ENCODE measurements at regions not wholly inside any gene's neighbourhood (a gene's known extent, or its start where the extent isn't known, plus 50 kb on each side); places are given as distances from the start of the nearest gene placed in this dataset.

- no peak for ATAC-seq
- TF ChIP-seq BACH2 (CRISPR knock-in tag; IDR thresholded peaks at IDR 0.05; ENCODE audit: borderline replicate concordance) (no peak), ARNTL (CRISPR knock-in tag; IDR thresholded peaks at IDR 0.05; ENCODE audit: borderline replicate concordance, low read depth) (no peak), CSDC2 (CRISPR knock-in tag; IDR thresholded peaks at IDR 0.05) (no peak), ZNF565 (CRISPR knock-in tag; conservative IDR thresholded peaks at IDR 0.05; ENCODE audit: low read depth) (no peak), OSR1 (CRISPR knock-in tag; IDR thresholded peaks at IDR 0.05) (no peak), ZNF70 (CRISPR knock-in tag; IDR thresholded peaks at IDR 0.05) (no peak), ISL1 (CRISPR knock-in tag; IDR thresholded peaks at IDR 0.05) (0 out of 2 replicates have a peak, but pooled peaks have one; percentile 21), PPARA (CRISPR knock-in tag; IDR thresholded peaks at IDR 0.05; ENCODE audit: borderline replicate concordance) (no peak)
Observed at GRCh38 chr4:125693228-125693627, 378.5 kb downstream of the FAT4 start.

- no peak for TF ChIP-seq TCF4 (CRISPR knock-in tag; IDR thresholded peaks at IDR 0.05; ENCODE audit: borderline replicate concordance)
- TF ChIP-seq ZNF70 (CRISPR knock-in tag; IDR thresholded peaks at IDR 0.05), result no peak
- TF ChIP-seq CSRNP3 (CRISPR knock-in tag; IDR thresholded peaks at IDR 0.05), result no peak
- no peak for TF ChIP-seq OSR1 (CRISPR knock-in tag; IDR thresholded peaks at IDR 0.05)
- no peak for TF ChIP-seq ISL1 (CRISPR knock-in tag; IDR thresholded peaks at IDR 0.05)
- TF ChIP-seq ZC3H10 (CRISPR knock-in tag; IDR thresholded peaks at IDR 0.05), result no peak
- no peak for TF ChIP-seq ZFP3 (CRISPR knock-in tag; IDR thresholded peaks at IDR 0.05)
- no peak for TF ChIP-seq SNAI2 (CRISPR knock-in tag; IDR thresholded peaks at IDR 0.05)
- TF ChIP-seq, protein P1, sequence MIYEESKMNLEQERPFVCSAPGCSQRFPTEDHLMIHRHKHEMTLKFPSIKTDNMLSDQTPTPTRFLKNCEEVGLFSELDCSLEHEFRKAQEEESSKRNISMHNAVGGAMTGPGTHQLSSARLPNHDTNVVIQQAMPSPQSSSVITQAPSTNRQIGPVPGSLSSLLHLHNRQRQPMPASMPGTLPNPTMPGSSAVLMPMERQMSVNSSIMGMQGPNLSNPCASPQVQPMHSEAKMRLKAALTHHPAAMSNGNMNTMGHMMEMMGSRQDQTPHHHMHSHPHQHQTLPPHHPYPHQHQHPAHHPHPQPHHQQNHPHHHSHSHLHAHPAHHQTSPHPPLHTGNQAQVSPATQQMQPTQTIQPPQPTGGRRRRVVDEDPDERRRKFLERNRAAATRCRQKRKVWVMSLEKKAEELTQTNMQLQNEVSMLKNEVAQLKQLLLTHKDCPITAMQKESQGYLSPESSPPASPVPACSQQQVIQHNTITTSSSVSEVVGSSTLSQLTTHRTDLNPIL (CRISPR knock-in tag; IDR thresholded peaks at IDR 0.05; ENCODE audit: low read depth), result no peak
- TF ChIP-seq RARB (CRISPR knock-in tag; IDR thresholded peaks at IDR 0.05), result no peak
- TF ChIP-seq, protein P2, sequence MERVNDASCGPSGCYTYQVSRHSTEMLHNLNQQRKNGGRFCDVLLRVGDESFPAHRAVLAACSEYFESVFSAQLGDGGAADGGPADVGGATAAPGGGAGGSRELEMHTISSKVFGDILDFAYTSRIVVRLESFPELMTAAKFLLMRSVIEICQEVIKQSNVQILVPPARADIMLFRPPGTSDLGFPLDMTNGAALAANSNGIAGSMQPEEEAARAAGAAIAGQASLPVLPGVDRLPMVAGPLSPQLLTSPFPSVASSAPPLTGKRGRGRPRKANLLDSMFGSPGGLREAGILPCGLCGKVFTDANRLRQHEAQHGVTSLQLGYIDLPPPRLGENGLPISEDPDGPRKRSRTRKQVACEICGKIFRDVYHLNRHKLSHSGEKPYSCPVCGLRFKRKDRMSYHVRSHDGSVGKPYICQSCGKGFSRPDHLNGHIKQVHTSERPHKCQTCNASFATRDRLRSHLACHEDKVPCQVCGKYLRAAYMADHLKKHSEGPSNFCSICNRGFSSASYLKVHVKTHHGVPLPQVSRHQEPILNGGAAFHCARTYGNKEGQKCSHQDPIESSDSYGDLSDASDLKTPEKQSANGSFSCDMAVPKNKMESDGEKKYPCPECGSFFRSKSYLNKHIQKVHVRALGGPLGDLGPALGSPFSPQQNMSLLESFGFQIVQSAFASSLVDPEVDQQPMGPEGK (CRISPR knock-in tag; IDR thresholded peaks at IDR 0.05; ENCODE audit: borderline replicate concordance), result no peak
- no peak for TF ChIP-seq ZNF8 (CRISPR knock-in tag; IDR thresholded peaks at IDR 0.05)
- peak; percentile 53; the same call in 2 of the 3 replicates for ATAC-seq
Observed at GRCh38 chr4:125702406-125702805, 387.7 kb downstream of the FAT4 start.

- TF ChIP-seq PPARA (CRISPR knock-in tag; IDR thresholded peaks at IDR 0.05; ENCODE audit: borderline replicate concordance) (no peak), ARNTL (CRISPR knock-in tag; IDR thresholded peaks at IDR 0.05; ENCODE audit: borderline replicate concordance, low read depth) (no peak), ZNF565 (CRISPR knock-in tag; conservative IDR thresholded peaks at IDR 0.05; ENCODE audit: low read depth) (no peak), CSRNP3 (CRISPR knock-in tag; IDR thresholded peaks at IDR 0.05) (no peak), TSHZ2 (CRISPR knock-in tag; IDR thresholded peaks at IDR 0.05) (no peak), ZFP30 (CRISPR knock-in tag; IDR thresholded peaks at IDR 0.05) (no peak), ZNF8 (CRISPR knock-in tag; IDR thresholded peaks at IDR 0.05) (no peak), ZC3H10 (CRISPR knock-in tag; IDR thresholded peaks at IDR 0.05) (no peak), GLIS3 (CRISPR knock-in tag; IDR thresholded peaks at IDR 0.05) (no peak), BACH2 (CRISPR knock-in tag; IDR thresholded peaks at IDR 0.05; ENCODE audit: borderline replicate concordance) (no peak), ZNF70 (CRISPR knock-in tag; IDR thresholded peaks at IDR 0.05) (no peak), ESRRG (CRISPR knock-in tag; IDR thresholded peaks at IDR 0.05) (no peak), TOX (CRISPR knock-in tag; IDR thresholded peaks at IDR 0.05; ENCODE audit: borderline replicate concordance) (no peak), ZFP3 (CRISPR knock-in tag; IDR thresholded peaks at IDR 0.05) (no peak)
- TF ChIP-seq, protein P3, sequence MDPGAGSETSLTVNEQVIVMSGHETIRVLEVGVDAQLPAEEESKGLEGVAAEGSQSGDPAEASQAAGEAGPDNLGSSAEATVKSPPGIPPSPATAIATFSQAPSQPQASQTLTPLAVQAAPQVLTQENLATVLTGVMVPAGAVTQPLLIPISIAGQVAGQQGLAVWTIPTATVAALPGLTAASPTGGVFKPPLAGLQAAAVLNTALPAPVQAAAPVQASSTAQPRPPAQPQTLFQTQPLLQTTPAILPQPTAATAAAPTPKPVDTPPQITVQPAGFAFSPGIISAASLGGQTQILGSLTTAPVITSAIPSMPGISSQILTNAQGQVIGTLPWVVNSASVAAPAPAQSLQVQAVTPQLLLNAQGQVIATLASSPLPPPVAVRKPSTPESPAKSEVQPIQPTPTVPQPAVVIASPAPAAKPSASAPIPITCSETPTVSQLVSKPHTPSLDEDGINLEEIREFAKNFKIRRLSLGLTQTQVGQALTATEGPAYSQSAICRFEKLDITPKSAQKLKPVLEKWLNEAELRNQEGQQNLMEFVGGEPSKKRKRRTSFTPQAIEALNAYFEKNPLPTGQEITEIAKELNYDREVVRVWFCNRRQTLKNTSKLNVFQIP (CRISPR knock-in tag; IDR thresholded peaks at IDR 0.05; ENCODE audit: borderline replicate concordance, low read depth), result no peak
- ATAC-seq, result peak; percentile 66
Observed at GRCh38 chr4:125703443-125703842, 388.7 kb downstream of the FAT4 start.
